Neural crest cell (in vitro differentiated cells): ENCODE measurements at regions not wholly inside any gene's neighbourhood (a gene's known extent, or its start where the extent isn't known, plus 50 kb on each side); places are given as distances from the start of the nearest gene placed in this dataset.
A peak's percentile ranks its signal among the peaks of the same experiment; 100 is the strongest.

ENCODE experiments used
- DNase-seq: peaks from one replicate; pipeline ENCODE4 v3.0.0; 2021; ENCODE audit warnings: low read depth, mixed read lengths, low spot score
- H3K27ac Mint-ChIP-seq: one replicate; pipeline ENCODE4 v1.8.0; 2021; ENCODE audit warnings: mild to moderate bottlenecking, mixed read lengths; ENCODE audit not compliant: unreplicated experiment
- H3K27me3 Mint-ChIP-seq: 2 replicates; pipeline ENCODE4 v1.8.0; 2021; ENCODE audit warnings: low read depth, mild to moderate bottlenecking, mixed read lengths
- H3K36me3 Mint-ChIP-seq: 2 replicates; pipeline ENCODE4 v1.8.0; 2021; ENCODE audit warnings: low read depth, mild to moderate bottlenecking, mixed read lengths
- H3K4me1 Mint-ChIP-seq: 2 replicates; pipeline ENCODE4 v1.8.0; 2021; ENCODE audit warnings: mixed read lengths
- H3K4me3 Mint-ChIP-seq: one replicate; pipeline ENCODE4 v1.8.0; 2021; ENCODE audit warnings: mild to moderate bottlenecking, mixed read lengths
- H3K9me3 Mint-ChIP-seq: 2 replicates; pipeline ENCODE4 v1.8.0; 2021; ENCODE audit warnings: mixed read lengths
- CTCF ChIP-seq: fragments of 200-600 bp; sonication (generic); conservative IDR thresholded peaks from 2 replicates; pipeline ENCODE4 v1.5.0; 2021; ENCODE audit warnings: antibody characterized with exemption, mild to moderate bottlenecking

DNA sequence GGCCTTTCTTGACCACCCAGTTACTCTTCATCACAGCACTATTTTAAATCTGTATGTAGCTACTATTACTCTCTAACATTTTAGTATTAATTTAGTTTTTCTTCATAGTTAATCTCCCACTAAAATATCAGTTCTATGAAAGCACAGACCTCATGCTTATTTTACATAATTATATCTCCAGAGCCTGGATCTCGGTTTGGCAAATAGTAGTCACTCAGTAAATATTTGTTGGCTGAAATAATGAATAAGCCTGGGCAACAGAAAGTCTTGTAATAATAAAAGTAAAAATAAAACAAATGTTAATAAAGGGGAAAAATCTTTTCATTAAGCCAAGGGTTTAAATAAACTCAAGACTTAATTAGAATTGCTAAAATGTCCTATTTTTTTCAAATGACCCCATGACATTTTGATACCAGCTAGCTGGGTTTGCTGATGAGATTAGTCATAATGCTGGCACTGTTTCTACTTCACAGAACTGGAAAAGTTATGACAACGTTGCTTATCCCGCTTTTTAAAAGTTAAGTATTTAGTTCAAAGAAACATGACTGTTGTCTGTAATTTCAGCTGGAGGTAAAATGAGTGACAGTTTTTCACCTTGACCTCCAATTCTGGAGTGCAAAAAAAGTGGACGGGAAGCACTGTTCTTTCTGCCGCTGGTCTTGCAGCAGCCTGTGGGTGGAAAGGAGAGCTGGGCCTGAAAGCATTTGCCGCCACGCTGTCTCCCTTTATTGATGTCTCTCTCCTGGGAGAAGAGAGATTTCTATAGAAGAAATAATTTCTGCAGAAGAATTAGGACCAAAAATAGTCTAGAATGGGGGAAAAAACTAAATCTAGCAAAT, 85.2 kb upstream of the SPATA13 start:
- Mint-ChIP-seq H3K4me3 (peak overlapping the region; percentile 13), H3K4me1 (peaks cover 52% of the 10 kb centered on the region), H3K27me3 (no peaks in the 10 kb centered on the region), H3K27ac (peak overlapping the region; percentile 40), H3K36me3 (no peaks in the 10 kb centered on the region), H3K9me3 (no peaks in the 10 kb centered on the region)
- DNase-seq = no peak
- TF ChIP-seq CTCF = no peak

- no peak for TF ChIP-seq CTCF
- Mint-ChIP-seq H3K4me1 (peaks cover 58% of the 10 kb centered on the region), H3K9me3 (no peaks in the 10 kb centered on the region), H3K27me3 (no peaks in the 10 kb centered on the region), H3K4me3 (peak overlapping the region; percentile 13), H3K27ac (peak overlapping the region; percentile 76), H3K36me3 (no peaks in the 10 kb centered on the region)
- no peak for DNase-seq
Observed at GRCh38 chr13:24076109-24076508, 84.4 kb upstream of the SPATA13 start.

DNA sequence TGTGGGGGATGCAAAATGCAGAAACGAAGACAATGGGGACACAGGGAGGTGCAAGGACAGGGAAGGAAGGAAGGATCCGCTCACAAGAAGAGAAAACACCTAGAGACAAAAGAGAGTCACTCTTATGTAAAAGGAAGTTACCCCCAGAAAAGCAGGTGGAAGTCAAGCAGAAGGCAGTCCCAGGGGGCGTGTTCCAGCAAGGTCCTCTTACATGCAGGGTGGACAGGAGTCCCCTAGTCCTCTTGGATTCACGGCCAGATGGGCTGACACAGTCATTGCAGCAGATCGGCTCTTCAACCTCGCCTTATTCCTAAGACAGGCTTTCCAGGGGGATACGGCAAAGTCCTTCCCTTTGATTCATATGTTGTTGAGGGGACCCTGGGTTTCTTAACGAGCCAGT, 83.9 kb upstream of the SPATA13 start:
- Mint-ChIP-seq H3K4me3 (peak overlapping the region; percentile 13), H3K4me1 (peaks cover 61% of the 10 kb centered on the region), H3K27me3 (no peaks in the 10 kb centered on the region), H3K36me3 (no peaks in the 10 kb centered on the region), H3K27ac (peak overlapping the region; percentile 76), H3K9me3 (no peaks in the 10 kb centered on the region)
- no peak for TF ChIP-seq CTCF
- DNase-seq = no peak

- Mint-ChIP-seq H3K9me3 (no peaks in the 10 kb centered on the region), H3K36me3 (no peaks in the 10 kb centered on the region), H3K27me3 (no peaks in the 10 kb centered on the region), H3K27ac (no peak overlapping the region), H3K4me1 (peaks cover 70% of the 10 kb centered on the region), H3K4me3 (peak overlapping the region; percentile 25)
- DNase-seq = no peak
- no peak for TF ChIP-seq CTCF
Observed at GRCh38 chr13:24080134-24080533, 80.4 kb upstream of the SPATA13 start.

- no peak for DNase-seq
- Mint-ChIP-seq H3K4me3 (no peak overlapping the region), H3K4me1 (peaks cover 70% of the 10 kb centered on the region), H3K9me3 (no peaks in the 10 kb centered on the region), H3K27me3 (no peaks in the 10 kb centered on the region), H3K36me3 (no peaks in the 10 kb centered on the region), H3K27ac (no peak overlapping the region)
- no peak for TF ChIP-seq CTCF
Observed at GRCh38 chr13:24081387-24081786, 79.1 kb upstream of the SPATA13 start.
